IMR-90 (cell line): ENCODE measurements at regions not wholly inside any gene's neighbourhood (a gene's known extent, or its start where the extent isn't known, plus 50 kb on each side); places are given as distances from the start of the nearest gene placed in this dataset.

Source experiments
- ATAC-seq: fragments of 200-7000 bp; cut with Tn5 transposase; 2 replicates; pipeline ENCODE4 v1.9.1; 2020; ENCODE audit warnings: low read depth, mild to moderate bottlenecking, moderate library complexity
- BruUV-seq: library from RNA; stranded (reverse); fragments of 400-500 nt; replicated peaks from 2 replicates; lab custom pipeline; 2021; lab: Mats Ljungman, UMichigan
- CTCF ChIA-PET: fragments of 300-600 bp; formaldehyde crosslinking; extraction: SDS; loops from one replicate; lab custom pipeline; 2021; ENCODE audit warnings: antibody characterized with exemption; lab: Yijun Ruan, JAX
- POLR2A ChIA-PET: fragments of 300-600 bp; sonication (Branson Sonifier 250); formaldehyde crosslinking; loops from one replicate; lab custom pipeline; 2022; ENCODE audit warnings: antibody characterized with exemption; ENCODE audit not compliant: unreplicated experiment; lab: Charles Lee
- DNase-seq: peaks from one replicate; pipeline ENCODE4 v3.0.0; 2013
- H2AFZ ChIP-seq: replicated peaks from 2 replicates; pipeline ENCODE3; 2013; ENCODE audit warnings: low read length, mild to moderate bottlenecking; ENCODE audit not compliant: poor library complexity
- H2AK5ac ChIP-seq: 2 replicates; pipeline ENCODE4 v1.6.1; 2013; ENCODE audit warnings: low read depth, low read length, inconsistent platforms
- H2AK9ac ChIP-seq: replicated peaks from 2 replicates; pipeline ENCODE3; 2013; ENCODE audit warnings: mild to moderate bottlenecking, low read depth, low read length, moderate library complexity; ENCODE audit not compliant: poor library complexity
- H2BK120ac ChIP-seq: 2 replicates; pipeline ENCODE4 v1.6.1; 2013; ENCODE audit warnings: low read depth, low read length, inconsistent platforms
- H2BK15ac ChIP-seq: 3 replicates; pipeline ENCODE4 v1.6.1; 2013; ENCODE audit warnings: low read depth, low read length, inconsistent platforms
- H2BK20ac ChIP-seq: 2 replicates; pipeline ENCODE4 v1.6.1; 2013; ENCODE audit warnings: low read depth, mild to moderate bottlenecking, inconsistent platforms, low read length, moderate library complexity
- H2BK5ac ChIP-seq: 2 replicates; pipeline ENCODE4 v1.6.1; 2013; ENCODE audit warnings: mild to moderate bottlenecking, low read depth, low read length, inconsistent platforms; ENCODE audit not compliant: poor library complexity, severe bottlenecking
- H3K14ac ChIP-seq: replicated peaks from 2 replicates; pipeline ENCODE4 v1.6.1; 2013; ENCODE audit warnings: low read depth, low read length, inconsistent platforms
- H3K18ac ChIP-seq: 2 replicates; pipeline ENCODE4 v1.6.1; 2013; ENCODE audit warnings: low read depth, low read length, control low read depth
- H3K23ac ChIP-seq: 2 replicates; pipeline ENCODE4 v1.6.1; 2013; ENCODE audit warnings: low read depth, low read length, inconsistent platforms
- H3K27ac ChIP-seq: 2 replicates; pipeline ENCODE4 v1.5.1; 2013; ENCODE audit warnings: mild to moderate bottlenecking, control low read depth, low read length; ENCODE audit not compliant: insufficient read depth
- H3K27me3 ChIP-seq: 2 replicates; pipeline ENCODE4 v1.6.1; 2013; ENCODE audit warnings: low read length; ENCODE audit not compliant: control insufficient read depth, insufficient read depth
- H3K36me3 ChIP-seq: 2 replicates; pipeline ENCODE4 v1.6.1; 2013; ENCODE audit warnings: low read length, mixed read lengths; ENCODE audit not compliant: control insufficient read depth, insufficient read depth
- H3K4ac ChIP-seq: 2 replicates; pipeline ENCODE4 v1.6.1; 2013; ENCODE audit warnings: low read depth, low read length, inconsistent platforms
- H3K4me1 ChIP-seq: 2 replicates; pipeline ENCODE4 v1.6.1; 2013; ENCODE audit warnings: low read length, mixed read lengths; ENCODE audit not compliant: control insufficient read depth, insufficient read depth
- H3K4me2 ChIP-seq: 2 replicates; pipeline ENCODE4 v1.6.1; 2013; ENCODE audit warnings: low read depth, mild to moderate bottlenecking, control low read depth, low read length, moderate library complexity
- H3K4me3 ChIP-seq: 2 replicates; pipeline ENCODE4 v1.5.1; 2013; ENCODE audit warnings: low read depth, mild to moderate bottlenecking, control low read depth, low read length, moderate library complexity; ENCODE audit not compliant: insufficient read depth
- H3K56ac ChIP-seq: 2 replicates; pipeline ENCODE4 v1.6.1; 2013; ENCODE audit warnings: low read length, inconsistent platforms; ENCODE audit not compliant: insufficient read depth; ENCODE audit errors: extremely low read depth
- H3K79me1 ChIP-seq, 2 experiments: 2 replicates each; pipeline ENCODE4 v1.6.1; 2013; ENCODE audit warnings: low read length in 2 of 2, inconsistent platforms in 1 of 2, low read depth in 1 of 2
- H3K9ac ChIP-seq: 2 replicates; pipeline ENCODE4 v1.6.1; 2013; ENCODE audit warnings: low read depth, low read length, control low read depth
- H3K9me1 ChIP-seq: 2 replicates; pipeline ENCODE4 v1.6.1; 2013; ENCODE audit warnings: low read length, inconsistent platforms; ENCODE audit not compliant: insufficient read depth
- H3K9me3 ChIP-seq: 2 replicates; pipeline ENCODE4 v1.6.1; 2013; ENCODE audit warnings: low read length; ENCODE audit not compliant: control insufficient read depth, insufficient read depth
- H4K20me1 ChIP-seq: 2 replicates; pipeline ENCODE4 v1.6.1; 2013; ENCODE audit warnings: low read length, inconsistent platforms; ENCODE audit not compliant: insufficient read depth
- H4K5ac ChIP-seq: 2 replicates; pipeline ENCODE4 v1.6.1; 2013; ENCODE audit warnings: mild to moderate bottlenecking, low read depth, low read length, control low read depth
- H4K8ac ChIP-seq, 2 experiments: 2 replicates each; pipeline ENCODE4 v1.6.1; 2013; ENCODE audit warnings: low read depth in 2 of 2, low read length in 2 of 2, control low read depth in 1 of 2, inconsistent platforms in 1 of 2
- H4K91ac ChIP-seq: 2 replicates; pipeline ENCODE4 v1.6.1; 2013; ENCODE audit warnings: low read depth, low read length, inconsistent platforms; ENCODE audit not compliant: insufficient read depth
- RCOR1 ChIP-seq: IDR thresholded peaks from 2 replicates; pipeline ENCODE4 v1.6.1; 2012; ENCODE audit warnings: mild to moderate bottlenecking, low read length, improper control_type of control experiment; ENCODE audit not compliant: insufficient replicate concordance
- whole genome bisulfite sequencing, 2 experiments: methylation state at CpG; one replicate each; pipeline versions ENCODE4 v1.1.5 to v1.1.7; 2013; ENCODE audit warnings: missing lambda C conversion rate in 2 of 2; ENCODE audit not compliant: insufficient read length in 1 of 2; ENCODE audit errors: extremely low coverage in 2 of 2; 5-methylcytosine and 5-hydroxymethylcytosine counted together
- dilution Hi-C: fragments of 300-500 bp; cut with HindIII; formaldehyde crosslinking; loops from one replicate; pipeline ENCODE4 v1.14.3; 2018; ENCODE audit warnings: low sequenced_read_pairs; ENCODE audit not compliant: unreplicated experiment
- in situ Hi-C: fragments of 300-500 bp; cut with MboI; formaldehyde crosslinking; loops from 3 replicates; pipeline ENCODE4 v1.14.3; 2019; ENCODE audit warnings: low sequenced_read_pairs, inconsistent platforms, mixed read lengths
- intact Hi-C: fragments of 100-400 bp; cut with micrococcal nuclease; formaldehyde crosslinking; loops from 2 replicates; pipeline ENCODE4 v1.10.0; 2022

DNA sequence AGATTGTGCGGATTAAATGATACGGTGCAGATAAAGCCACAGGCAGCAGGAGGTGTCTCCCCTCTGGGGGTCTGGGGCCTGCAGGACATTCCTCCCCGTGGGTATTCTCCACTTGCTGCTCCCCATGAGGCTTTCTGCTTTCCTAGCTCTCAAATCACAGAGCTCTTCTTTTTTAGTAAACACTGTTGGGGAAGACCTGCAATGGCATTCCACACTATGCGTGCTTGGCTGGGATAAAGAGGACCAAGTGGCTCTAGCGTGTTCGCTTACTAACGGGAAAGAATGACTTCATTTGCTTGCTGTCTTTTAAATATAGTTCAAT lies 146.5 kb downstream of the DDX1 start:
- CTCF ChIA-PET, result no interaction called here

More for the DNA sequence above, 146.5 kb downstream of the DDX1 start:
- Histone ChIP-seq H4K5ac (no peak overlapping the region), H3K9me3 (no peaks in the 10 kb centered on the region), H3K4me3 (no peak overlapping the region), H3K9ac (no peak overlapping the region), H2AK9ac (no peak overlapping the region), H3K23ac (no peak overlapping the region), H3K9me1 (no peaks in the 10 kb centered on the region), H2BK120ac (no peak overlapping the region), H3K4me1 (no peaks in the 10 kb centered on the region), H2AK5ac (no peak overlapping the region), H4K20me1 (no peaks in the 10 kb centered on the region), H2BK20ac (no peak overlapping the region), H4K8ac (no peak overlapping the region), H3K79me1 (no peaks in the 10 kb centered on the region), H3K18ac (no peak overlapping the region), H4K91ac (no peak overlapping the region), H3K4me2 (no peak overlapping the region), H2BK15ac (no peak overlapping the region), H2AFZ (no peak overlapping the region), H3K27ac (no peak overlapping the region), H3K4ac (no peak overlapping the region), H3K14ac (no peak overlapping the region), H3K56ac (no peak overlapping the region), H3K36me3 (no peaks in the 10 kb centered on the region), H2BK5ac (no peak overlapping the region), H3K27me3 (peaks cover 5% of the 10 kb centered on the region; the same call in 1 of the 2 replicates)
- no peak for DNase-seq
- POLR2A ChIA-PET, result no interaction called here
- no peak for ATAC-seq
- dilution Hi-C loops, result no loop called here
- no TSS peak for BruUV-seq
- intact Hi-C loops, result loop anchor here (10.0 kb wide), 1 partner anchor 887 kb away; no protein-coding TSS in a partner anchor
- in situ Hi-C loops, result no loop called here
- no peak for TF ChIP-seq RCOR1
- WGBS, 2 experiments, result 97% methylated on average over 5 of the region's 7 CpGs; no CpG with 5 or more reads in 1 of the 2 experiments
